GM11168 (cell line): ENCODE measurements at regions not wholly inside any gene's neighbourhood (a gene's known extent, or its start where the extent isn't known, plus 50 kb on each side); places are given as distances from the start of the nearest gene placed in this dataset.
"Not testable (repeated sequence)": the region's sequence is repeated elsewhere in the genome, so short reads cannot be mapped to it uniquely, and the experiment has no call there.

ENCODE experiments used
- in situ Hi-C: fragments of 300-500 bp; cut with MboI; formaldehyde crosslinking; loops from one replicate; pipeline ENCODE4 v1.12.0; 2022; ENCODE audit warnings: low sequenced_read_pairs; ENCODE audit not compliant: unreplicated experiment

- in situ Hi-C loops, result no loop called here
Measured at GRCh38 chr4:33751050-33751449, 2493.3 kb downstream of the ARAP2 start.

- in situ Hi-C loops, result no loop called here
Measured at GRCh38 chr4:33772582-33772981, 2471.7 kb downstream of the ARAP2 start.

- in situ Hi-C loops, result no loop called here
Measured at GRCh38 chr4:33780952-33781791, 2463.1 kb downstream of the ARAP2 start.

GRCh38 chr4:33785843-33786242 lies 2458.5 kb downstream of the ARAP2 start:
- in situ Hi-C loops, result no loop called here

GRCh38 chr4:33802578-33802977 lies 2441.7 kb downstream of the ARAP2 start:
- in situ Hi-C loops, result no loop called here

- in situ Hi-C loops, result no loop called here
Measured at GRCh38 chr4:33825685-33826084, 2418.6 kb downstream of the ARAP2 start.

GRCh38 chr4:33829356-33829755 lies 2415.0 kb downstream of the ARAP2 start:
- in situ Hi-C loops, result not testable (repeated sequence)

GRCh38 chr4:33831442-33832066 lies 2412.8 kb downstream of the ARAP2 start:
- in situ Hi-C loops, result no loop called here

GRCh38 chr4:33835764-33836163 lies 2408.6 kb downstream of the ARAP2 start:
- in situ Hi-C loops, result not testable (repeated sequence)

GRCh38 chr4:33837043-33837838 lies 2407.1 kb downstream of the ARAP2 start:
- in situ Hi-C loops, result no loop called here

GRCh38 chr4:33841120-33841519 lies 2403.2 kb downstream of the ARAP2 start:
- in situ Hi-C loops, result no loop called here

- in situ Hi-C loops, result no loop called here
Measured at GRCh38 chr4:33850371-33850902, 2393.9 kb downstream of the ARAP2 start.

- in situ Hi-C loops, result not testable (repeated sequence)
Measured at GRCh38 chr4:33853670-33854069, 2390.6 kb downstream of the ARAP2 start.

- in situ Hi-C loops, result no loop called here
Measured at GRCh38 chr4:33864290-33864859, 2379.9 kb downstream of the ARAP2 start.

GRCh38 chr4:33873791-33874190 lies 2370.5 kb downstream of the ARAP2 start:
- in situ Hi-C loops, result no loop called here

GRCh38 chr4:33878710-33879109 lies 2365.6 kb downstream of the ARAP2 start:
- in situ Hi-C loops, result no loop called here

- in situ Hi-C loops, result no loop called here
Measured at GRCh38 chr4:33881176-33881575, 2363.1 kb downstream of the ARAP2 start.

- in situ Hi-C loops, result no loop called here
Measured at GRCh38 chr4:33882246-33882990, 2361.9 kb downstream of the ARAP2 start.

- in situ Hi-C loops, result no loop called here
Measured at GRCh38 chr4:33883111-33883510, 2361.2 kb downstream of the ARAP2 start.

- in situ Hi-C loops, result no loop called here
Measured at GRCh38 chr4:33886356-33886755, 2358.0 kb downstream of the ARAP2 start.
